CD4-positive, alpha-beta memory T cell (primary cell): ENCODE measurements at regions not wholly inside any gene's neighbourhood (a gene's known extent, or its start where the extent isn't known, plus 50 kb on each side); places are given as distances from the start of the nearest gene placed in this dataset.
A peak's percentile ranks its signal among the peaks of the same experiment; 100 is the strongest.

ENCODE experiments used
- CTCF ChIA-PET: fragments of 350-600 bp; sonication (Branson Sonifier 250); formaldehyde crosslinking; loops from one replicate; lab custom pipeline; 2021; ENCODE audit warnings: inconsistent platforms; ENCODE audit not compliant: partially characterized antibody; lab: Charles Lee
- POLR2A ChIA-PET: fragments of 350-600 bp; sonication (Branson Sonifier 250); formaldehyde crosslinking; loops from one replicate; lab custom pipeline; 2021; ENCODE audit not compliant: partially characterized antibody; lab: Charles Lee
- DNase-seq, 5 donors: peaks; one replicate each; pipeline versions ENCODE4 v3.0.0 to v3.0.0-alpha.2; 2020 to 2022; ENCODE audit warnings: mixed read lengths in 1 of 5
- H3K27ac ChIP-seq: one replicate; pipeline ENCODE4 v1.7.0; 2013; ENCODE audit warnings: low read depth, low read length
- H3K27me3 ChIP-seq: 2 replicates; pipeline ENCODE4 v1.7.0; 2013; ENCODE audit warnings: mild to moderate bottlenecking, low read length, moderate library complexity; ENCODE audit not compliant: insufficient read depth
- H3K36me3 ChIP-seq: 2 replicates; pipeline ENCODE4 v1.7.0; 2013; ENCODE audit warnings: mild to moderate bottlenecking, low read length, moderate library complexity; ENCODE audit not compliant: insufficient read depth
- H3K4me1 ChIP-seq: 2 replicates; pipeline ENCODE4 v1.7.0; 2013; ENCODE audit warnings: mild to moderate bottlenecking, low read length, moderate library complexity; ENCODE audit not compliant: insufficient read depth
- H3K4me3 ChIP-seq, 2 donors: one replicate each; pipeline ENCODE4 v1.7.0; 2013; ENCODE audit warnings: low read length in 2 of 2, mild to moderate bottlenecking in 1 of 2
- H3K9me3 ChIP-seq, 2 donors: one replicate each; pipeline ENCODE4 v1.7.0; 2013; ENCODE audit warnings: low read length in 2 of 2, control low read depth in 1 of 2; ENCODE audit not compliant: control insufficient read depth in 1 of 2
- H3K27ac Mint-ChIP-seq, 7 donors: one replicate each; pipeline ENCODE4 v1.8.0; 2020 to 2021; ENCODE audit warnings: mixed read lengths in 7 of 7, mild to moderate bottlenecking in 6 of 7, inconsistent platforms in 3 of 7, moderate library complexity in 3 of 7
- H3K27me3 Mint-ChIP-seq, 2 donors: one replicate each; pipeline ENCODE4 v1.8.0; 2020 to 2021; ENCODE audit warnings: mixed read lengths in 2 of 2
- H3K36me3 Mint-ChIP-seq, 2 donors: one replicate each; pipeline ENCODE4 v1.8.0; 2020 to 2021; ENCODE audit warnings: mixed read lengths in 2 of 2, inconsistent platforms in 1 of 2, mild to moderate bottlenecking in 1 of 2
- H3K4me1 Mint-ChIP-seq, 4 donors: one replicate each; pipeline ENCODE4 v1.8.0; 2020 to 2021; ENCODE audit warnings: mixed read lengths in 4 of 4, mild to moderate bottlenecking in 1 of 4
- H3K4me3 Mint-ChIP-seq, 8 donors: one replicate each; pipeline ENCODE4 v1.8.0; 2020 to 2021; ENCODE audit warnings: mixed read lengths in 8 of 8, mild to moderate bottlenecking in 7 of 8, moderate library complexity in 6 of 8, inconsistent platforms in 3 of 8
- H3K9me3 Mint-ChIP-seq, 8 donors: one replicate each; pipeline ENCODE4 v1.8.0; 2020 to 2021; ENCODE audit warnings: mixed read lengths in 8 of 8, mild to moderate bottlenecking in 5 of 8, inconsistent platforms in 3 of 8, moderate library complexity in 1 of 8
- intact Hi-C: fragments of 100-400 bp; cut with micrococcal nuclease; formaldehyde crosslinking; loops from one replicate; pipeline ENCODE4 v1.15.1; 2023

- Mint-ChIP-seq H3K36me3 (no peaks in the 10 kb centered on the region), H3K27ac (peak overlapping the region in 1 of 7 donors; percentile 21), H3K9me3 (no peaks in the 10 kb centered on the region), H3K4me1 (no peaks in the 10 kb centered on the region), H3K4me3 (no peak overlapping the region), H3K27me3 (no peaks in the 10 kb centered on the region)
- H3K36me3 ChIP-seq = no peaks in the 10 kb centered on the region
- H3K27ac ChIP-seq = no peak overlapping the region
- no peak overlapping the region for H3K4me3 ChIP-seq
- intact Hi-C loops = no loop called here
- CTCF ChIA-PET = no interaction called here
- H3K27me3 ChIP-seq = no peaks in the 10 kb centered on the region
- no peaks in the 10 kb centered on the region for H3K4me1 ChIP-seq
- no peaks in the 10 kb centered on the region for H3K9me3 ChIP-seq
- POLR2A ChIA-PET = no interaction called here
- no peak for DNase-seq
Measured at GRCh38 chrX:45862801-45863200, 662.1 kb upstream of the DIPK2B start.

- H3K9me3 ChIP-seq = no peaks in the 10 kb centered on the region
- H3K9me3 Mint-ChIP-seq = no peaks in the 10 kb centered on the region
- H3K4me3 ChIP-seq = no peak overlapping the region
- intact Hi-C loops = no loop called here
- peak overlapping the region in 1 of 8 donors; percentile 20 for H3K4me3 Mint-ChIP-seq
- H3K4me1 ChIP-seq = no peaks in the 10 kb centered on the region
- DNase-seq = no peak
- POLR2A ChIA-PET = no interaction called here
- H3K27ac Mint-ChIP-seq = no peak overlapping the region
- CTCF ChIA-PET = no interaction called here
- H3K4me1 Mint-ChIP-seq = no peaks in the 10 kb centered on the region
- no peaks in the 10 kb centered on the region for H3K36me3 Mint-ChIP-seq
- no peaks in the 10 kb centered on the region for H3K27me3 Mint-ChIP-seq
- no peaks in the 10 kb centered on the region for H3K27me3 ChIP-seq
- no peaks in the 10 kb centered on the region for H3K36me3 ChIP-seq
- H3K27ac ChIP-seq = no peak overlapping the region
Measured at GRCh38 chrX:45860450-45860849, 659.8 kb upstream of the DIPK2B start.

- Mint-ChIP-seq H3K4me3 (no peak overlapping the region), H3K36me3 (no peaks in the 10 kb centered on the region), H3K27ac (no peak overlapping the region), H3K9me3 (no peaks in the 10 kb centered on the region), H3K27me3 (no peaks in the 10 kb centered on the region), H3K4me1 (no peaks in the 10 kb centered on the region)
- Histone ChIP-seq H3K27ac (no peak overlapping the region), H3K36me3 (no peaks in the 10 kb centered on the region), H3K27me3 (no peaks in the 10 kb centered on the region), H3K9me3 (no peaks in the 10 kb centered on the region), H3K4me3 (no peak overlapping the region), H3K4me1 (no peaks in the 10 kb centered on the region)
- POLR2A ChIA-PET = no interaction called here
- DNase-seq = no peak
- intact Hi-C loops = no loop called here
- CTCF ChIA-PET = no interaction called here
Measured at GRCh38 chrX:45859407-45859806, 658.7 kb upstream of the DIPK2B start.

- Mint-ChIP-seq H3K4me3 (peak overlapping the region in 1 of 8 donors; percentile 7), H3K9me3 (no peaks in the 10 kb centered on the region), H3K27ac (no peak overlapping the region), H3K4me1 (peaks cover 5 to 21% (median 11%) of the 10 kb centered on the region in 4 donors), H3K27me3 (no peaks in the 10 kb centered on the region), H3K36me3 (peaks cover 0 to 12% of the 10 kb centered on the region in 2 donors)
- Histone ChIP-seq H3K27me3 (no peaks in the 10 kb centered on the region), H3K4me1 (peaks cover 3% of the 10 kb centered on the region), H3K9me3 (no peaks in the 10 kb centered on the region), H3K27ac (no peak overlapping the region), H3K36me3 (no peaks in the 10 kb centered on the region), H3K4me3 (no peak overlapping the region)
- ChIA-PET CTCF (no interaction called here), POLR2A (no interaction called here)
- intact Hi-C loops = loop anchor here (5.0 kb wide), 1 partner anchor 96 kb away; no protein-coding TSS in a partner anchor
- no peak for DNase-seq
Measured at GRCh38 chrX:45852884-45853283, 652.2 kb upstream of the DIPK2B start.

GRCh38 chrX:45851434-45851991 lies 650.8 kb upstream of the DIPK2B start:
- DNase-seq = peak; percentile 41 to 55 (median 45)
- H3K36me3 Mint-ChIP-seq = peaks cover 0 to 12% of the 10 kb centered on the region in 2 donors
- intact Hi-C loops = loop anchor here (2.0 to 5.0 kb wide), 2 partner anchors 94 to 525 kb away; no protein-coding TSS in a partner anchor
- H3K4me3 Mint-ChIP-seq = peak overlapping the region; percentile 85 to 97 (median 87)
- H3K27ac Mint-ChIP-seq = peak overlapping the region in 6 of 7 donors; percentile 42 to 78 (median 60)
- H3K4me1 Mint-ChIP-seq = peaks cover 5 to 22% (median 11%) of the 10 kb centered on the region in 4 donors
- Histone ChIP-seq H3K9me3 (no peaks in the 10 kb centered on the region), H3K36me3 (no peaks in the 10 kb centered on the region), H3K4me3 (peak overlapping the region in 1 of 2 donors; percentile 80), H3K27ac (peak overlapping the region; percentile 26), H3K27me3 (no peaks in the 10 kb centered on the region), H3K4me1 (peaks cover 3% of the 10 kb centered on the region)
- H3K9me3 Mint-ChIP-seq = no peaks in the 10 kb centered on the region
- H3K27me3 Mint-ChIP-seq = no peaks in the 10 kb centered on the region
- ChIA-PET POLR2A (interaction anchor here (1.1 to 2.6 kb wide), 7 partner anchors 9 to 94 kb away, joined by 3 to 30 read pairs (median 5); no protein-coding TSS in a partner anchor), CTCF (interaction anchor here (0.9 to 1.8 kb wide), 3 partner anchors 44 to 525 kb away, joined by 3 to 6 read pairs (median 4); no protein-coding TSS in a partner anchor)

GRCh38 chrX:45850775-45851433 lies 650.2 kb upstream of the DIPK2B start:
- no peaks in the 10 kb centered on the region for H3K9me3 Mint-ChIP-seq
- peak in 4 of 5 donors; percentile 11 to 44 (median 16) for DNase-seq
- H3K36me3 Mint-ChIP-seq = peaks cover 0 to 12% of the 10 kb centered on the region in 2 donors
- ChIA-PET CTCF (interaction anchor here (0.7 to 1.8 kb wide), 4 partner anchors 44 to 525 kb away, joined by 3 to 6 read pairs (median 5); no protein-coding TSS in a partner anchor), POLR2A (interaction anchor here (1.1 to 2.6 kb wide), 7 partner anchors 9 to 93 kb away, joined by 3 to 30 read pairs (median 5); no protein-coding TSS in a partner anchor)
- Histone ChIP-seq H3K36me3 (no peaks in the 10 kb centered on the region), H3K27me3 (no peaks in the 10 kb centered on the region), H3K4me1 (peaks cover 5% of the 10 kb centered on the region), H3K4me3 (peak overlapping the region; percentile 49 to 80), H3K27ac (peak overlapping the region; percentile 26), H3K9me3 (no peaks in the 10 kb centered on the region)
- peaks cover 5 to 26% (median 13%) of the 10 kb centered on the region in 4 donors for H3K4me1 Mint-ChIP-seq
- H3K4me3 Mint-ChIP-seq = peak overlapping the region; percentile 91 to 97 (median 94)
- no peaks in the 10 kb centered on the region for H3K27me3 Mint-ChIP-seq
- peak overlapping the region; percentile 81 to 91 (median 84) for H3K27ac Mint-ChIP-seq
- intact Hi-C loops = loop anchor here (1.0 to 5.0 kb wide), 3 partner anchors 45 to 526 kb away; no protein-coding TSS in a partner anchor
